Endothelial cell of umbilical vein (primary cell): ENCODE measurements at regions not wholly inside any gene's neighbourhood (a gene's known extent, or its start where the extent isn't known, plus 50 kb on each side); places are given as distances from the start of the nearest gene placed in this dataset.

ENCODE experiments used
- BruUV-seq: library from RNA; stranded (reverse); fragments of 400-500 nt; replicated peaks from 2 replicates; lab custom pipeline; 2021; lab: Mats Ljungman, UMichigan
- CTCF ChIA-PET: fragments of 300-600, 350-600 bp; sonication (Branson Sonifier 250); formaldehyde crosslinking; loops from one replicate; lab custom pipeline; 2021; ENCODE audit warnings: antibody characterized with exemption, inconsistent platforms; lab: Charles Lee
- POLR2A ChIA-PET: fragments of 300-600, 350-600 bp; sonication (Branson Sonifier 250); formaldehyde crosslinking; loops from one replicate; lab custom pipeline; 2021; ENCODE audit warnings: antibody characterized with exemption, inconsistent platforms; lab: Charles Lee
- DNase-seq: peaks from one replicate; pipeline ENCODE4 v3.0.0-alpha.2; 2011; ENCODE audit warnings: low read depth, low spot score
- FAIRE-seq: peaks from 2 replicates; lab custom pipeline; 2011; peaks lifted over from hg19 to GRCh38; lab: Jason Lieb, UNC
- H2AFZ ChIP-seq: 2 replicates; pipeline ENCODE4 v1.6.0; 2012; ENCODE audit warnings: low read depth, low read length, control low read depth, inconsistent platforms
- H3K27ac ChIP-seq: 2 replicates; pipeline ENCODE4 v1.5.1; 2011; ENCODE audit warnings: low read depth, mild to moderate bottlenecking, control low read depth, low read length, moderate library complexity; ENCODE audit not compliant: insufficient read depth
- H3K27me3 ChIP-seq, 2 experiments: 2 replicates each; pipeline versions ENCODE4 v1.6.0 to v1.6.1; 2011; ENCODE audit warnings: low read length in 2 of 2, mixed read lengths in 1 of 2; ENCODE audit not compliant: control insufficient read depth in 2 of 2, insufficient read depth in 2 of 2
- H3K36me3 ChIP-seq, 2 experiments: 2 replicates in 1 of 2; 3 replicates in 1 of 2; pipeline ENCODE4 v1.5.1; 2011; ENCODE audit warnings: low read length in 2 of 2, mild to moderate bottlenecking in 1 of 2, moderate library complexity in 1 of 2; ENCODE audit not compliant: control insufficient read depth in 2 of 2, insufficient read depth in 2 of 2; ENCODE audit errors: extremely low read depth in 1 of 2
- H3K4me1 ChIP-seq: 3 replicates; pipeline ENCODE4 v1.5.1; 2011; ENCODE audit warnings: mild to moderate bottlenecking, low read length; ENCODE audit not compliant: control insufficient read depth, insufficient read depth; ENCODE audit errors: extremely low read depth
- H3K4me2 ChIP-seq: 2 replicates; pipeline ENCODE4 v1.6.1; 2011; ENCODE audit warnings: low read length, control low read depth, mixed read lengths; ENCODE audit not compliant: insufficient read depth
- H3K4me3 ChIP-seq, 3 experiments: fragments of 200-600 bp in 1 of 3; sonication (generic), shearing (Covaris generic) in 1 of 3; replicated peaks in 1 of 3; 2 replicates each; pipeline ENCODE4 v1.5.1; 2011 to 2016; ENCODE audit warnings: control low read depth in 3 of 3, low read length in 3 of 3, mild to moderate bottlenecking in 2 of 3, inconsistent platforms in 1 of 3, low read depth in 1 of 3, moderate library complexity in 1 of 3; ENCODE audit not compliant: insufficient read depth in 1 of 3
- H3K79me2 ChIP-seq: 2 replicates; pipeline ENCODE4 v1.6.0; 2012; ENCODE audit warnings: low read length, inconsistent platforms; ENCODE audit not compliant: control insufficient read depth, insufficient read depth
- H3K9ac ChIP-seq: replicated peaks from 2 replicates; pipeline ENCODE3; 2011; ENCODE audit warnings: low read length, control low read depth; ENCODE audit not compliant: insufficient read depth; ENCODE audit errors: extremely low read depth
- H3K9me1 ChIP-seq: replicated peaks from 3 replicates; pipeline ENCODE4 v1.6.0; 2011; ENCODE audit warnings: mild to moderate bottlenecking, low read length; ENCODE audit not compliant: control insufficient read depth, insufficient read depth; ENCODE audit errors: extremely low read depth
- H3K9me3 ChIP-seq: replicated peaks from 2 replicates; pipeline ENCODE4 v1.5.1; 2012; ENCODE audit warnings: low read length, inconsistent platforms; ENCODE audit not compliant: control insufficient read depth, insufficient read depth
- H4K20me1 ChIP-seq: replicated peaks from 2 replicates; pipeline ENCODE3; 2011; ENCODE audit warnings: mild to moderate bottlenecking, low read length; ENCODE audit not compliant: control insufficient read depth, insufficient read depth; ENCODE audit errors: extremely low read depth
- EZH2 ChIP-seq: IDR thresholded peaks from 2 replicates; pipeline ENCODE4 v1.6.1; 2012; ENCODE audit warnings: borderline replicate concordance, low read depth, mild to moderate bottlenecking, moderate library complexity, low read length, inconsistent platforms; ENCODE audit not compliant: severe bottlenecking
- FOS ChIP-seq: IDR thresholded peaks from 2 replicates; pipeline ENCODE4 v1.6.1; 2011; ENCODE audit warnings: mild to moderate bottlenecking, low read length, moderate library complexity, borderline replicate concordance; ENCODE audit not compliant: insufficient read depth
- GATA2 ChIP-seq: IDR thresholded peaks from 2 replicates; pipeline ENCODE4 v1.7.0; 2011; ENCODE audit warnings: low read depth, mild to moderate bottlenecking, moderate library complexity, mixed read lengths, low read length; ENCODE audit not compliant: insufficient read length, insufficient read depth
- JUN ChIP-seq: IDR thresholded peaks from 2 replicates; pipeline ENCODE4 v1.6.1; 2011; ENCODE audit warnings: borderline replicate concordance, low read depth; ENCODE audit not compliant: insufficient read length, insufficient read depth
- MYC ChIP-seq: IDR thresholded peaks from one replicate; pipeline ENCODE4 v1.6.1; 2011; ENCODE audit warnings: mild to moderate bottlenecking, low read depth, low read length
- POLR2A ChIP-seq: IDR thresholded peaks from 2 replicates; pipeline ENCODE4 v1.6.1; 2012; ENCODE audit warnings: low read depth, mild to moderate bottlenecking, control low read depth, low read length
- POLR2AphosphoS5 ChIP-seq: IDR thresholded peaks from 2 replicates; pipeline ENCODE4 v1.6.1; 2012; ENCODE audit warnings: low read depth, mild to moderate bottlenecking, control low read depth, low read length, moderate library complexity; ENCODE audit not compliant: insufficient read depth
- dilution Hi-C: fragments of 300-500 bp; cut with MboI; formaldehyde crosslinking; loops from one replicate; pipeline ENCODE4 v1.15.0; 2019; ENCODE audit warnings: low sequenced_read_pairs; ENCODE audit not compliant: extremely low pct_ligation_motif_present
- intact Hi-C: fragments of 100-400 bp; cut with micrococcal nuclease; formaldehyde crosslinking; loops from one replicate; pipeline ENCODE4 v1.10.0; 2022
- TF ChIP-seq, protein P1 (sequence below), 2 donors: IDR thresholded peaks; 1 replicate in 1 of 2; 2 replicates in 1 of 2; pipeline ENCODE4 v1.5.1; 2011; ENCODE audit warnings: low read length in 2 of 2, mild to moderate bottlenecking in 2 of 2, moderate library complexity in 2 of 2, control low read depth in 1 of 2, inconsistent platforms in 1 of 2, low read depth in 1 of 2; ENCODE audit not compliant: insufficient read depth in 1 of 2; ENCODE audit errors: extremely low read depth in 1 of 2
- TF ChIP-seq, protein P2 (sequence below): IDR thresholded peaks from 2 replicates; pipeline ENCODE4 v1.6.1; 2011; ENCODE audit not compliant: insufficient read depth, insufficient read length

DNA sequence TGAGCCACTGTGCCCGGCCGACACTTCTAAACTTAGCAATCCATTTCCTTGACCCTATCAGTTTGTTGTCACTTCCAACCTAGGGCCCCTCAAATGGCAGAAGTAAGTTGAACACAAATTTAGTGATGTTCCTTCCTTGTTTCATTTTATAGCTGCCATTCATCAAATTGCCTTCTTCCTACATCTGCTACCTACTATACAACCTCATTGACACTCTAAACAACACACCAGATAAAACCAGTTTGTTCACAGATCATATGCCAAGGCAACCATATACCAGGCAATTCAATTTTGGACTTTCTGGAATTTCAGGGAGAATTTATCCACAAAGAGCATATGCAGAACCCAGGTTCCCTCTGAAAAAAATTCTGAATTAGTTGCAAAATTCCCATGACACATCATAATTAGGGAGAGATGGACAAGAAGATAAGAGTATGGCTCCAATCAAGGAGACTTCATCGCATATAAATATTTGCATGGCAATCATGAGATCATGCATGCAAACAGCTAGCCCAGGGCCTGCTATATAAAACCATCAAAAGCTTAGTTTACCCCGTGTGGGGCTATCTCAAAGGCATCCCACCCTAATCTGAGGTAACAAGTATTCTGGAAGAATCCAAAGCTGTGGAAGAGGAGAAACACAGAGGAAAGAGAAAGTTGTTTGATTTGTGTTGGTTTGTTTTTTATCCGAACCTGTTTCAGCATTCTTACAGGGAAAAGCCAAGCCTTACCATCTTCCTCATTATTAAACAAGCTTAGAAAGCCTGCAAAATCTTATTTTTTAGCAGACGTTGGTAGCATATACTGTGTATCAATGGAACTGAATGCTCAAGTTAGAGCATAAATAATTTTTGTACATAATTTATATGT lies 132.8 kb upstream of the TNFAIP3 start:
- Histone ChIP-seq H4K20me1 (no peaks in the 10 kb centered on the region), H3K4me1 (peaks cover 9% of the 10 kb centered on the region), H3K9me1 (no peaks in the 10 kb centered on the region), H2AFZ (no peak overlapping the region), H3K27ac (no peak overlapping the region), H3K9me3 (no peaks in the 10 kb centered on the region), H3K4me3 (no peak overlapping the region), H3K4me2 (no peak overlapping the region), H3K27me3 (no peaks in the 10 kb centered on the region), H3K9ac (no peak overlapping the region), H3K79me2 (no peaks in the 10 kb centered on the region), H3K36me3 (no peaks in the 10 kb centered on the region)
- ChIA-PET POLR2A (no interaction called here), CTCF (interaction anchor here (1.4 kb wide), 1 partner anchor 272 kb away, joined by 4 read pairs; no protein-coding TSS in a partner anchor)
- DNase-seq (no peak), FAIRE-seq (no peak)
- intact Hi-C loops, result no loop called here
- BruUV-seq, result no TSS peak
- TF ChIP-seq JUN (no peak), GATA2 (no peak), FOS (no peak), MYC (no peak), POLR2A (no peak), POLR2AphosphoS5 (no peak), EZH2 (no peak)
- TF ChIP-seq, protein P1, sequence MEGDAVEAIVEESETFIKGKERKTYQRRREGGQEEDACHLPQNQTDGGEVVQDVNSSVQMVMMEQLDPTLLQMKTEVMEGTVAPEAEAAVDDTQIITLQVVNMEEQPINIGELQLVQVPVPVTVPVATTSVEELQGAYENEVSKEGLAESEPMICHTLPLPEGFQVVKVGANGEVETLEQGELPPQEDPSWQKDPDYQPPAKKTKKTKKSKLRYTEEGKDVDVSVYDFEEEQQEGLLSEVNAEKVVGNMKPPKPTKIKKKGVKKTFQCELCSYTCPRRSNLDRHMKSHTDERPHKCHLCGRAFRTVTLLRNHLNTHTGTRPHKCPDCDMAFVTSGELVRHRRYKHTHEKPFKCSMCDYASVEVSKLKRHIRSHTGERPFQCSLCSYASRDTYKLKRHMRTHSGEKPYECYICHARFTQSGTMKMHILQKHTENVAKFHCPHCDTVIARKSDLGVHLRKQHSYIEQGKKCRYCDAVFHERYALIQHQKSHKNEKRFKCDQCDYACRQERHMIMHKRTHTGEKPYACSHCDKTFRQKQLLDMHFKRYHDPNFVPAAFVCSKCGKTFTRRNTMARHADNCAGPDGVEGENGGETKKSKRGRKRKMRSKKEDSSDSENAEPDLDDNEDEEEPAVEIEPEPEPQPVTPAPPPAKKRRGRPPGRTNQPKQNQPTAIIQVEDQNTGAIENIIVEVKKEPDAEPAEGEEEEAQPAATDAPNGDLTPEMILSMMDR (IDR thresholded peaks at IDR 0.05; ENCODE audit: extremely low read depth in 1 of 2, insufficient read depth in 1 of 2, low read depth in 1 of 2, low read length in 2 of 2), result no peak
- TF ChIP-seq, protein P2, sequence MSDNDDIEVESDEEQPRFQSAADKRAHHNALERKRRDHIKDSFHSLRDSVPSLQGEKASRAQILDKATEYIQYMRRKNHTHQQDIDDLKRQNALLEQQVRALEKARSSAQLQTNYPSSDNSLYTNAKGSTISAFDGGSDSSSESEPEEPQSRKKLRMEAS, result no peak
- dilution Hi-C loops, result loop anchor here (25.0 kb wide), 1 partner anchor 203 kb away; no protein-coding TSS in a partner anchor
